ENCODE measurements at regions not wholly inside any gene's neighbourhood (a gene's known extent, or its start where the extent isn't known, plus 50 kb on each side); places are given as distances from the start of the nearest gene placed in this dataset.

DNA sequence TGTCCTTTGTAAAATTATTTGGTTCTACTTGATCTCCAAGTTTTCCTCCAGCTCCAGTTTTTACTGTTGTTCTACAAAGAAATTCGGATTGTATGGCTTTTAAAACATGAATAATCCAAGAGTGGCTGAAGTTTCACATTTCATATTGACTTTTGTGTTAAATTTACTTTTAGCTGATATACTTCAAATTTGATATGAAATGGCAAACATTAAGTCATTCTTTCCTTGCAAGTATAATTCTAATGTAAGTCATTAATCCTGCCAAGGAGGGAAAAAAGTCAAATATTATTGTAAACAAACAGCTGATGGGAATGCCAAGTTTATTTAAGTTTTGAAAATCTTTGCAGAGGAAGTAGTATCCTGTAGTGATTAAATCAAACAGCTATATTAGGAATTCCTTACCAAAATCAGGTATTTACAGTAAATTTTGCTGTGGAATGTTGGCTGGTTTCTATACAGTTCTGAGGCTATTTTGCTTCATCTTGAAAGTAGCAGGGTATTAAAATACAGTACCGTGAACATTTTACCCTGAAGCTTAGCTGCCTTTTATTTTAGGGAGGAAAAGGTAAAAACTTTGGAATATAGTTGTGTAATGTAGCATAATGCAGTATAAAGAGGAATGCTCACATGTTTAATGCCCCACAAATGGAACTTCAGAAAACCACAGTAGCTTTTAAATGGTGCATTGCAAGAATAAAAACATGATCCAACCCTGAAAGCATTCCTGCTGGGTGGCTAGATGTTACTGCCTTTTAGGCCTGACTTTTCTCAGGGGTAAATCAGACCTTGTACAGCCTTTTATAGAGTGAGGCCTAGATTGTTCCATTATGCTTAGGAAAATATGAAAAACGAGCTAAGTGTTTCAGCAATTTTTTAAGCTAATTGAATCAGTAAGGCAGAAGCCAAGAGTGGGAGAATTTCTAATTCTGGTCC lies 62.7 kb upstream of the NT5C1B start:
- DNase-seq (ENCODE audit: low read depth) = no peak

DNA sequence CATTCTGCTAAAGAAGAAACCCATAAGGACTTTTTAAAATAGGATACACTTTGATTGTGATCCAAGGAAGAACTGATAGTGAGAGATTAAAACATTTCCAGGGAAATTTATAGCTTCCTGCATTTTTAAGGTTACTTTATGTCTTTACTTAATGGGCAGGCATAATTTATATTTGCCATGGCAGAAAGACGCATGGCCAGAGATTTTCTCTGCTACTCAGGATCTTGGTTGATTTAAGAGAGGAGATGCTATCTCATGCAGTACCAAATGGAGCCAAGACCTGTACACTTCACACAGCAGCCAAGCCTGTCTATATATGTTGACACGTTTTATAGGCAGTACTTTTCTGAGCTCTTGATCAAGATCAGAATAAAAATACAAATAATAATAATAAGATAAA lies 60.9 kb upstream of the NT5C1B start:
- DNase-seq (ENCODE audit: low read depth) = no peak

- DNase-seq (ENCODE audit: low read depth) = no peak
Measured at GRCh38 chr2:18649502-18650135, 60.2 kb upstream of the NT5C1B start.

DNA sequence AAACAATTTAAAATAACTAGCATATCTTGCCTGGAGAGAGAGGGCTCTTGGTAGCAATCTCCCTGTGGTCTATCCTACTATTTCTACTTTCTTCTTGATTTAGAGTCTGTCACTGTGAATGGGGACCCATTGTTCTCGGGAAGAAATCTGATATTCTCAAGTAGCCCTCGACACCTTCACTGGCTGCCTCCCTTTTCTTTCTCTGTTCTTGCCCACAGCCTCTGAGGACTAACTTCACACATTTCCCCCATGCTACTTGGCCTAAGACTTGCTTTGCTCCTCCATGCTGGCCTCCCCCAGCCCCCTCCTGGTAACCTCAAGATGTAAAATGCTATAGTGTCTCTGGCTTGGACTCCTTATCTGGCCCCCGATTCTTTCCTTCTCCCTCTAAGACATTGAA lies 58.8 kb upstream of the NT5C1B start:
- DNase-seq (ENCODE audit: low read depth) = no peak

GRCh38 chr2:18647731-18648130 lies 58.4 kb upstream of the NT5C1B start:
- no peak for DNase-seq (ENCODE audit: low read depth)

GRCh38 chr2:18645315-18645714 lies 55.9 kb upstream of the NT5C1B start:
- DNase-seq (ENCODE audit: low read depth) = no peak

GRCh38 chr2:18644115-18644462 lies 54.7 kb upstream of the NT5C1B start:
- no peak for DNase-seq (ENCODE audit: low read depth)

DNA sequence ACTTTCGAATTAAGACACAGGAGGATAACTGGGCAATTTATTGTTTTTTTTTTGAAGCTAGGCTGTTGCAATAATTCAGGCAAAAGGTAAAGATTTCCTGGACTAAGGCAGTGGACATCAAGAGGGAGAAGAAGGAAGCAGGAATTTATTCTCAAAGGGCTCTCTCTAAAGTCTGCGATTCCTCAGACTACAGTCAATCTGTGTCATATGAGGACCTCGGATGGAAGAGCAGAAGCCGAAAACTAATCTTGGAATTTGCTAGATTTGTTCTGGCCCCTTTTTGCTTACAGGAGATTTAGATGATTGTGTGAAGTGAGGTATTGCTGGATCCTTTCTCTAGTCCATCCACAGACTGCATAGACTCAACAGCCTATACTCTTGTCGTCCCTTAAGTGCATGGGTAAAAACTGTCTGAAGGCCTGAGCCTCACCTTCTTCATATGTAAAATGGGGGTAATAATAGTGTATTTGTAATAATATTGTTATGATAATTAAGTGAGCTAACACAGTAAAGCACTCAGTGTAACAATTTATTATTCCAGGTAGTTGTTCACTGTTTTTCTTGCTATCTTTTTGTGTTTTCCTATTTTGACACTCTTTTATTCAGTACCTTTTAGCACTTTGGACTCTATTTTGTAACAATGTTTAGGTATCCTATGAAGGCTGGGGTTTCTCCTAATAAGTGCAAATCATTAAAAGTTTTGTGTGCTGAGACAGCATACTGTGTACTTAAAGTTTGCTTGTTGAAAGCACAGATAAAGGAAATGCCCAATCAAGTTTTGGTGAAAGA lies 54.2 kb upstream of the NT5C1B start:
- DNase-seq (ENCODE audit: low read depth) = no peak

DNA sequence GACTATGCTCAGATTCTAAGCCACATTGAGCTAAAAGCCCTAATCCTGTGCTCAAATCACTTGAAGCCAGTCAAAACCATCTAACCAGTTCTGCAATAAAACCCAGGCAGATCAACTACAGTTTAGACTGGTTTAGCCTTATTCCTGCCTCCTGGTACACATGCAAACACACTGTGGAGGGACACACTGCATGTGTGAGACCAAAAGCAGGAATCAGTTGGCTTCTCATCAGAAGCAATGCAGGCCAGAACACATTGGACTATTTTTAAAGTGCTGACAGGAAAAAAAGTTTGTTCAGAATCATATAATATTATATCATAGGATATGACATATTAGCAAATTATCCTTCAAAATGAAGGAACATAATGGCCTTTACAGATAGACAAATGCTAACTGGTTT lies 52.5 kb upstream of the NT5C1B start:
- DNase-seq (ENCODE audit: low read depth) = no peak

DNA sequence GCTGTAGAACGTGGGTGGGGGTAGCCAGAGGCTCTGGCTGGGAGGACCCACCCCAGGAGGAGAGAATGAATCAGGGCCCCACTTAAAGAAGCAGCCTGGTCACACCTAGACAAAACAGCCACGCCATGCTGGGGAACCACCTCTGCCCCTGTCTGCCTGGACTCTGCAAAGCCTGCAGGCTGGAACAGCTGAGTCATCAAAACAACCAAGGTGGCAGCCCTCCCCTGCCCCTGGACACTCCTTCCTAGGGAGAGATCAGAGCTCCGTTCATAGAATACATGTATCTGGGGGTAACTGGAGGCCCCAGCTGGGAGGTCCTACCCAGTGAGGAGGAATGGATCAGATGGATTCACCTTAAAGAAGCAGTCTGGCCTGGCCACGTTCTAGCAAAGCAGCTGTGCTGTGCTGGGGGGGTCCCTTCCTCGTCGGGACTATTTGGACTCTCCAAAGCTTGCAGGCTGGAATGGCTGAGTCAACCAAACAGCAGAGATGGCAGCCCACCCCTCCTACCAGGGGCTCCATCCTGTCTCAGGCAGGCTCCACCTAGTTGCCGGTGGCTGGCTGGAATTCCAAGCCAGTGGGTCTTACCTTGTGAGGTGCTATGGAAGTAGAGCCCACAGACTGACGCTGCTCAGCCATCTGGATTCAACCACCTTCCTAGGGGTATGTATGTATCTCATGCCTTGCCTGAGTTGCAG lies 50.5 kb upstream of the NT5C1B start:
- no peak for DNase-seq (ENCODE audit: low read depth)
